Activated CD4-positive, alpha-beta T cell treated with anti-CD3 and anti-CD28 coated beads for 4 hours (primary cell): ENCODE measurements at regions not wholly inside any gene's neighbourhood (a gene's known extent, or its start where the extent isn't known, plus 50 kb on each side); places are given as distances from the start of the nearest gene placed in this dataset.
A peak's percentile ranks its signal among the peaks of the same experiment; 100 is the strongest.

Source experiments
- DNase-seq, 2 donors: peaks; one replicate each; pipeline ENCODE4 v3.0.0-alpha.2; 2020

GRCh38 chr2:30341500-30342267 is 105.4 kb upstream of the LCLAT1 start:
- DNase-seq = no peak

GRCh38 chr2:30346471-30347169 is 100.4 kb upstream of the LCLAT1 start:
- DNase-seq = no peak

- DNase-seq = no peak
Measured at GRCh38 chr2:30348825-30349224, 98.2 kb upstream of the LCLAT1 start.

- DNase-seq = no peak
Measured at GRCh38 chr2:30349691-30350090, 97.4 kb upstream of the LCLAT1 start.

- DNase-seq = no peak
Measured at GRCh38 chr2:30351116-30351515, 95.9 kb upstream of the LCLAT1 start.

- DNase-seq = no peak
Measured at GRCh38 chr2:30351949-30352348, 95.1 kb upstream of the LCLAT1 start.

- DNase-seq = no peak
Measured at GRCh38 chr2:30354150-30354549, 92.9 kb upstream of the LCLAT1 start.

GRCh38 chr2:30354621-30355020 is 92.4 kb upstream of the LCLAT1 start:
- no peak for DNase-seq

GRCh38 chr2:30355306-30355705 is 91.7 kb upstream of the LCLAT1 start:
- no peak for DNase-seq

- DNase-seq = no peak
Measured at GRCh38 chr2:30356071-30356470, 91.0 kb upstream of the LCLAT1 start.

- DNase-seq = no peak
Measured at GRCh38 chr2:30356776-30357175, 90.3 kb upstream of the LCLAT1 start.

- DNase-seq = no peak
Measured at GRCh38 chr2:30358351-30358750, 88.7 kb upstream of the LCLAT1 start.

GRCh38 chr2:30358842-30359241 is 88.2 kb upstream of the LCLAT1 start:
- no peak for DNase-seq

- no peak for DNase-seq
Measured at GRCh38 chr2:30359644-30360167, 87.3 kb upstream of the LCLAT1 start.

- no peak for DNase-seq
Measured at GRCh38 chr2:30361751-30362394, 85.2 kb upstream of the LCLAT1 start.

- DNase-seq = no peak
Measured at GRCh38 chr2:30362468-30363081, 84.5 kb upstream of the LCLAT1 start.

- no peak for DNase-seq
Measured at GRCh38 chr2:30363406-30363805, 83.6 kb upstream of the LCLAT1 start.

- DNase-seq = no peak
Measured at GRCh38 chr2:30365201-30365600, 81.8 kb upstream of the LCLAT1 start.

GRCh38 chr2:30366199-30366691 is 80.8 kb upstream of the LCLAT1 start:
- peak; percentile 30 to 41 for DNase-seq

- DNase-seq = no peak
Measured at GRCh38 chr2:30367232-30368070, 79.6 kb upstream of the LCLAT1 start.

GRCh38 chr2:30368258-30368657 is 78.8 kb upstream of the LCLAT1 start:
- no peak for DNase-seq

GRCh38 chr2:30371028-30371689 is 75.9 kb upstream of the LCLAT1 start:
- no peak for DNase-seq
